ENCODE measurements at regions not wholly inside any gene's neighbourhood (a gene's known extent, or its start where the extent isn't known, plus 50 kb on each side); places are given as distances from the start of the nearest gene placed in this dataset.
A peak's percentile ranks its signal among the peaks of the same experiment; 100 is the strongest.

GRCh38 chr6:170025935-170026750 lies 264.7 kb downstream of the DLL1 start:
- peak; percentile 80 for DNase-seq

DNA sequence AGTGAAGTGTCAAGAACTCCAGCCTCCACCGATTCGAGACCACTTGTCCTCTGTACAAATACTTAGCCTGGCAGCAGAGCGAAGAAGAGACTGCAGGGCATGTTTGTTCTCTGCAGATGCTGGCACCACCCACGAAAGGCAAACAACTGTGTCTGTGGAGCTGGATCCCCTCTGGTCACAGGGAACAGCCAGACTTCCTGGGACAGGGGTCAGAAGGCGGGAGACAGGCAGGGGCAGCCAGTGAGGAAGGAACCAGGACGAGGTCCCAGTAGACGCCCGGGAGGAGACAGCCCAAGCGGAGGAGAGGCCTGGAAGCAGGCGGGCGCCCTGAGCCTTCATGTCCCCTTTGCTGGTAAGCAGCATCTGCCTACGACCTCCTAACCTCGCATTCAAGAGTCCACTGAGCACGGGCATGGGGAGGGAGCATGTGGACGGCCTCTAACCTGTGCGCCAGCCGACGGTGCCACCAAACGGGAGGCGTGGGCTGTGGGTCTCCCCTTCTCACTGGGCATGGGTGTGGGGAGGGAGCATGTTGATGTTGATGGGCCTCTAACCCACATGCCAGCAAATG lies 265.5 kb downstream of the DLL1 start:
- DNase-seq = peak; percentile 35

DNA sequence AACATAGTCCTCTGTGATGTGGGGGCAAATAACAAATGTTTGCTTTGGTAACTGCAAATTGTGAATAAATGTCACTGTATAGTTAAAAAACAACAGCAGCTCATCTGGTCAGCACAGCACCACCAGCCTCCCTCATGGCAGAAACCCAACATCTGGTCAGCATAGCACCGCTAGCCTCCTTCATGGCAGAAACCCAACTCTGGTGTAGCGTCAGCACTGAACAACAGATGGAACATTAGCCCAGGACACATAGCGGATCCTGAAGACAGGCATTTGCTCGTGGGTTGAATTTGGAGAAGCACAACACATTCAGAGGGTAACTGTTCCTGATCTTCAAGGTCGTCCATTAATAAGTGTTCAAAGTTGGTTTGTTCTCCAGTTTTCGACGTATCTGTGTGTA lies 265.9 kb downstream of the DLL1 start:
- DNase-seq = no peak

DNA sequence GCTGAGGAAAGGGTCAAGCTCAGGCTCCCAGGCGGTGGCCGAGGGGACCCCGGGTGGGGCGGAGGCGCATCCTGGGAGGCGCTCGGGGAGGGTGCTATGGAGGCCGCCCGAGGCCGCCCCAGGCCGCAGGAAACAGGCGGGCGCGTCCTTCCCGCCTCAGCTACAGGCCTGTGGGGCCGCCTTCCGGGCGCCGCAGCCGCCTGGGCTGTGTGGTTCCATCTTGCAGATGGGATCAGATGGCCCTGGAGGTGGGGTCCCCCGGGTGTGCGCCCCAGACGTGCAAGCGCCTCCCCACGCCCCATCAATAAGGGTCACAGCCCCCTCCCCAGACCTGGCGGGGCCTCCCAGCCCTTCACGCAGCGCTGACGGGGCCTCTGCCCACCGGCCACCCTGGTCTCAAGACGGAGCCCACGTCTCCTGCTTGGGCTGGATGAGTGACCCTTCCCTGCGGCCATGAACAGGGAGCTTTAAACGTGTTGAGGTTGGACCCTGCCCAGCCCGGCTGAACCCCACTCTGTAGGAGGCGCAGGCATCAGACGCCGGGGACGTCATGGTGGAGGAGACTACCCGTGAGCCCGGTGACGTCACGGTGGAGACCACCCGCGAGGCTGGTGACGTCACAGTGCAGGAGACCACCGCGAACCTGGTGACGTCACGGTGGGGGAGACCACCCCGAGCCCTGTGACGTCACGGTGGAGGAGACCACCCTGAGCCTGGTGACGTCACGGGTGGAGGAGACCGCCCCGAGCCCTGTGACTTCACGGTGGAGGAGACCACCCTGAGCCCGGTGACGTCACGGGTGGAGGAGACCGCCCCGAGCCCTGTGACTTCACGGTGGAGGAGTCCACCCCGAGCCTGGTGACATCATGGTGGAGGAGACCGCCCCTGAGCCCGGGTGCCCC lies 267.0 kb downstream of the DLL1 start:
- no peak for DNase-seq

DNA sequence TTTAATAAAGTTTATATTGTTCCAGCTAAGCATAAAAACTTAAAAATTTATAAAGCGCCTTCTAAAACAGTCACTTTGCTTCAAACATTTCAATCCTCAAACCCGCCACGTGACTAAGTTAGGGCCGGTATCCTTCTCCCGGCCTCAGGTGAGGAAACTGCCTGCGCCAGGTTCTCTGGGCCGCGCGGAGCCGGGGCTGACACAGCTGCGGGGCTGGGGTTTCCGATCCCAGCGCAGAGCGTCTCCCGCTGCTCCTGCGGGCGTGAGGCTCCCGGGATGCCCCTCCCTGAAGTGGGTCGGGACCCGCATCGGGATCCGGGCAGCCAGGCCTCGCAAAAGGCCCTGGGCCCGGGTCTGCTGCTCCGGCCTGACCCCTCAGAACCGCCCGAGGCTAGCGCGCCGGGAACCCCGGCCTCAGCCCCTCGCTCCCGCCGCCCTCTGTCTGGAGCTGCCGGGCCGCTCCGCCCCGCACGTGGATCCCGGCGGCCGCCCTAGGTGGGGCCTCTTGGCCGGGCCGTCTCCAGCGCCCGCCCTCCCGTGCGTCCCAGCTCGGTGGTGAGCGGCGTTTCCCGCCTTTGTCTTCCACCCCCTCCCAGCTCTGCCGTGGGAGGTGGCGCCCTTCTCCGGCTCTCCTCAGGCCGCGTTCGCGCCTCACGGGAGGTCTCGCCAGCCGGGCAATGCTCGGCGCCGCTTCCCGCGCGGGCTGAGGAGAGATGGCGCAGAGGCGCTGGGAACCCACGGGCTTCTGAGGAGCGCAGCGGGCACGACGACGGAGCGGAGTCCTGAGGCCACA lies 267.9 kb downstream of the DLL1 start:
- DNase-seq = no peak

- no peak for DNase-seq
These were observed 268.6 kb downstream of the DLL1 start for GRCh38 chr6:170022291-170022722.

DNA sequence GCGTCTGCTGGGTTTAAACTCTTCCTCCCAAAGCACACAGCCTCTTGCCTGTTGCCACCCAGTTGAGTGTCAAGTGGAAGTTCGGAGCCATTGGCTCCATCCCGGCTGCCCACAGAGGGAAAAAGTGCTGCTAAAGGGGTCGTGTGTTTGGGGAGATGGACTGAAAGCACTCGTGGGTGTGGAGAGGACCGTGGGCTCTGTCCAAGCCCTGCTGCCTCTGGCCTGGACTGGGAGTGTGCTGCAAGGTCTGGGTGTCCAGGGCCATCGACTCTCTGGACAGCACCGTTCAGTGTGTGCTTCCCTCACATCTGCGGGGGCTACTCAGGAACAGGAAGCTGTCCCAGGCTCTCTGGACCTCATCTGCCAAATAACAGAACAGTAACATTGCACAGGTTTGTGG lies 269.3 kb downstream of the DLL1 start:
- no peak for DNase-seq

DNA sequence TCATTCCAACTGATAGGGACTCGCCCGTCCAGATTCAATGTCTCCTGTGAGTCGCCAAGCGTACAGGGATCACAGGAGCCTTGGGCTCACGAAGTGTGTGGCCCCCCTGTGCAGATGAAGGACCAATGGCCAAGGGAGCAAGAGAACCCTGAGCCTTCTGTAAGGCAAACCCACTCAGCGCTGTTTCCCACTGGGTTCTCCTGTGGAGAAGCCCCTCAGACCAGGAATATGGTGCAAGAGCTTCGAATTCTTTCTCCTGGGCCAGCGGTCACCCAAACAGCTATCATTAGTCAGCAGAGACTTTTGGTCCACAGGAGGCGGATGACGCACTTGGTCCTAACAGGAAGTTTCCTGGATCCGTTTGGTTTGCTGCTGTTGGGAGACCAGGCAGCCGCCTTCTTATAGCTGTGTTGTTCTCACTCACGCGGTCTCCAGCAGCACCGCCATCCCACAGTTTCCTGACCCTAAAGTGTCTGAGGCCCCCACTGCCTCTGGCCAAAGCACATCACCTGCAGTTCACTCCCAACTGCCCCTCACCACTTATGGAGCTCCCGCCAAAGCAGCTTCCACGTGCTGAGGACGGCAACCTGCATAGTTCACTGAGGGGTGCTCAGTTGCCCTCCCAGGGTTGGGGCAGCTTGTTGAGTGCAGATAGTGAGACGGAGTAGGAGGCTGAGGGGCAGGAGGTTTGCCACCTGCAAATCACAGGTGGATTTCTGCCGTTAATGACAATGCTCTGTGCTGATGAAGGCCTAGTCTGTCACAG lies 268.6 kb downstream of the ERMARD start:
- no peak for DNase-seq

DNA sequence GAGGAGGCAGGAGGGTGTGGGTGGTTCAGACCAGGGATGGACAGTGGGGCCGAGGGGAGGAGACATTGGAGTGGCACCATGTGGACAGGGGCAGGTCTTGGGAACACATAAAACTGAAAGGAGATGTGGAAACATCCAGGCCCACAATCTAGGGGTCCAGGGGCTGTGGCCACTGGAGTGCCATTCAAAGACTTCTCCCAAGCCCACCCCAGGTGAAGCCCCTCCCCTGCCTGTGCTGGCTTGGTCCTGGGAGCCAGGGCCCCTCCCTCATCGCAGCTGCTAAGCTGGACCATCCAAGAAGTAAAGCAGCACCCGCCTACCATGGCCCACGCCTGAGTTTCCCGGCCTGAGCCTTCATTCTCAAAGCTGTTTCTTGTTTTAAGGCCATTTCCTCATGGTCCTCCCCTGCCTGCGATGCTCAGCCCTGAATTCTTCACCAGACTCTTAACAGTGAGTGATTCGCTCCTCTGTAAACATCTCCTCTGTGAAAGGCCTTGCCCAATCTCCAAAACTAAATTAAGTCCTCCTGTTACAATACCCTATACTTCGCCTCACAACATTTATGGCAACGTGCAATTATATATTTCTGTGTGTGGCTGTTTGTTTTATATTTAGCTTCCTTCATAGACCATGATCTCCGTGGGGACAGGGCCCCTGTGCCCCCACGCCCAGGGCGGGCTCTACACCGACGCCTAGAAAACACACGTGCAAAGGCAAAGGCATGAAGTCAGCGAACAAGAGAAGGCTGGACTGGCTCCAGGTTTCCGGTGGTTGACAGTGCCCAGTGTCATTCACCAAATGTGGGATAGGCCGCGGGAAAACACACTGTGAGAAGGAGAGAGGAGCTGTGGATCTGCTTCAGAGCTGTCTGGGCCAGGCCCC lies 267.8 kb downstream of the ERMARD start:
- DNase-seq = no peak

- no peak for DNase-seq
These were observed 267.1 kb downstream of the ERMARD start for GRCh38 chr6:170018422-170018935.

- no peak for DNase-seq
These were observed 266.3 kb downstream of the ERMARD start for GRCh38 chr6:170017603-170018320.

DNA sequence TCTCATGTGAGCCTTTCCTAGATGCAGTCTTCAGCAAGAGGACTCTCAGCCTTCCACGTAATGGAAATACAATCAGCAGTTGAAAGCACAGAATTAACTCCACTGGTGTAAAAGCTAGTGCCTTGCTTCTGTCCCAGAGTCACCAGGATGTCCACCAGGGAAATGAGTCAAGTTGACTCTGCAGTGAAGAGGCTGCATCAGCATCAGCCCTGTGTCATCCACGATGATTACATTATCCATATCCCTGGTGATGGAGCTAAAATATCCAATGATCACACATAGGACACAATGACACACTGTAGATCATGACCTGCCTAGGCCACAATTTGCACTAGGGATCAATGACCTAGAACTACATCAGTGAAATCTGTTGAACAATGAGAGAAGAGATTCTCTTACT lies 262.4 kb downstream of the ERMARD start:
- DNase-seq = no peak

- no peak for DNase-seq
These were observed 260.6 kb downstream of the ERMARD start for GRCh38 chr6:170012037-170012330.

DNA sequence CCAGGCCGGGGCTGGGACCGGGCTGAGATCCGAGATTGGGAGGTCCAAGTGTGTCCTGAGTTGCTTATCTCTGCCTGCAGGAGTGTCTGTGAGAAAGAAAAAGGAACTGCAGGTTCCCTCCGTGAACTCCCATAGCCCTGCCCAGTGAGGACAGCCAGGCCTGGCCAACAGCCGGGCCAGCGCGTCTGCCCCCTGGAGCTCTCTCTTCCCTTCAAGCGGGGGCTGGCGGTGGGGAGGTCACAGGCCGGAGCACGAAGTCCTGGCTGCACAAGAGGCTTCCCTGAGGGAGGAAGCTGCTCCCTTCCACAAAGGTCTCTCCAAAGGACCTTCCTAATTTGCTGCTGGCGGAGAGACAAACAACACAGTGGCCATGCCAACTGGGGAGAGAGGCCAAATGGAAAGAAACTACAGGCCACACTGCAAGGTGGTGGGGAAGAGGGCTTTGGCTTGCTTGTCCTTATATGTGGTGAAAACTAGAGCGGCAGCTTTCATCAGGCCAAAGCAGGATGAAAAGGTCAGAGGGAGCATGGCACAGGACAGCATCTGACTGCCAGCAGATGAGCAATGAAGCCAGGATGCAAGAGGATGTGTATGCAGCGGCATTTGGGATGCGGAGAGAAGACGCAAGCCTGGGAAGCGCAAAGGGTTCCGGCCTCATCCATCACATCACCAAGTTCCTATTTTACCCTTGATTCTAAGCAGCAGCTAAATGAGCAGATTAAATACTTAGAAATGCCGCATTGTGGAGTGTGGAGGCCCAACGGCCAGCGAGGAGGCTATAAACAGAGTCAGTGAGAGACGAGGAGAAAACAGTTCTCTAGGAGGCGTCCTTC lies 260.0 kb downstream of the ERMARD start:
- no peak for DNase-seq

GRCh38 chr6:170010665-170011203 lies 259.3 kb downstream of the ERMARD start:
- no peak for DNase-seq

GRCh38 chr6:170008294-170008785 lies 256.9 kb downstream of the ERMARD start:
- DNase-seq = no peak

- DNase-seq = peak; percentile 85
These were observed 256.3 kb downstream of the ERMARD start for GRCh38 chr6:170007468-170008293.

Data from NCI-H748 treated with DMSO at 0.1 percent for 48 hours (cell line).